Stimulated activated CD4-positive, alpha-beta T cell treated with anti-CD3 and anti-CD28 coated beads, Interleukin-4, amount 100 ng/mL, for 24 hours (primary cell): ENCODE measurements at regions not wholly inside any gene's neighbourhood (a gene's known extent, or its start where the extent isn't known, plus 50 kb on each side); places are given as distances from the start of the nearest gene placed in this dataset.
"Not testable (repeated sequence)": the region's sequence is repeated elsewhere in the genome, so short reads cannot be mapped to it uniquely, and the experiment has no call there.

Experiments used
- DNase-seq: peaks from one replicate; pipeline ENCODE4 v3.0.0-alpha.2; 2020

GRCh38 chr15:45812200-45812599 is 177.4 kb downstream of the SQOR start:
- DNase-seq: no peak

- not testable (repeated sequence) for DNase-seq
These were observed 182.7 kb downstream of the SQOR start for GRCh38 chr15:45817578-45817977.

- DNase-seq: no peak
These were observed 186.6 kb downstream of the SQOR start for GRCh38 chr15:45821390-45821789.

DNA sequence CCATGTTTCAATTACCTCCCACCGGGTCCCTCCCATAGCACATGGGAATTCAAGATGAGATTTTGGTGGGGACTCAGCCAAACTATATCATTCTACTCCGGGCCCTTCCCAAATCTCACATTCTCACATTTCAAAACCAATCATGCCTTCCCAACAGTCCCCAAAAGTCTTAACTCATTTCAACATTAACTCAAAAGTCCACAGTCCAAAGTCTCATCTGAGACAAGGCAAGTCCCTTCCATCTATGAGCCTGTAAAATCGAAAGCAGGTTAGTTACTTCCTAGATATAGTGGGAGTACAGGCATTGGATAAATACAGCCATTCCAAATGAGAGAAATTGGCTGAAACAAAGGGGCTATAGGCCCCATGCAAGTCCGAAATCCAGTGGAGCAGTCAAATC is 188.1 kb downstream of the SQOR start:
- DNase-seq: not testable (repeated sequence)

DNA sequence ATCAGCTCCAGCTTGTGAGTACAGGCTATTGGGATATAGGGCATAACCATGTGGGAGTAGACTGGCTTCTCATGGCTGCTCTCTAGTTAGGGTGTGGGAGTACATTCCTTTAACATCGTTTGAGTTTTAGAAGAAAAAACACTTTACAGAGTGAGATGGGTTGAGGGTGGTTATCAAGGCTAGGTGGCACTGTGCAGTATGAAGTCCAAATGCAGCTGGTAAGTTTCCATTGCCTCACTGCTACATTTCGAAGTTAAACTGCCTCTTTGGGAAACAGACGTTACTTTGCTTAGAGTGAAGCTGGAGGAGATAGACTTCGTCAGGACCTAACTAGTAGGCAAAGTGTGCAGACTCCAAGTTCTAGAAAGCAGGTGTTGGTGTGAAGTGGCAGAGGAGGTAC is 192.4 kb downstream of the SQOR start:
- no peak for DNase-seq

DNA sequence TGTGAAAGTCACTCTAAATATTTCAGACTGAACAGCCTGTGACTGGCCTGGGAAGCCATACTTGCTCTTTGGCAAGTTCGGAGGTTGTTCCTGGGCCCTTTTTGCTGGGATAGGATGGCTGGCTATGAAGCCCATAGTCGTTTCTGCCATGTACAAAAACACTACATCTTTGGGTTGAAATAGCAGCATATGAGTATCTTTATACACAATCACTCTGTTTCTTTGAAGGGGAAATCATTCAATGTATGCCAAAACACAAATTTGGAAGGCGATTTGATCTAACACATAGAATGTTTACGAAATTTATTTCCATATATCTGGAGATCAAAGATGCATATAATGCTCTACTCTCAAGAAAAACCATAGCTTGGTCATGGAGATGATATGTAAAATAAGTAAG is 192.9 kb downstream of the SQOR start:
- no peak for DNase-seq

DNA sequence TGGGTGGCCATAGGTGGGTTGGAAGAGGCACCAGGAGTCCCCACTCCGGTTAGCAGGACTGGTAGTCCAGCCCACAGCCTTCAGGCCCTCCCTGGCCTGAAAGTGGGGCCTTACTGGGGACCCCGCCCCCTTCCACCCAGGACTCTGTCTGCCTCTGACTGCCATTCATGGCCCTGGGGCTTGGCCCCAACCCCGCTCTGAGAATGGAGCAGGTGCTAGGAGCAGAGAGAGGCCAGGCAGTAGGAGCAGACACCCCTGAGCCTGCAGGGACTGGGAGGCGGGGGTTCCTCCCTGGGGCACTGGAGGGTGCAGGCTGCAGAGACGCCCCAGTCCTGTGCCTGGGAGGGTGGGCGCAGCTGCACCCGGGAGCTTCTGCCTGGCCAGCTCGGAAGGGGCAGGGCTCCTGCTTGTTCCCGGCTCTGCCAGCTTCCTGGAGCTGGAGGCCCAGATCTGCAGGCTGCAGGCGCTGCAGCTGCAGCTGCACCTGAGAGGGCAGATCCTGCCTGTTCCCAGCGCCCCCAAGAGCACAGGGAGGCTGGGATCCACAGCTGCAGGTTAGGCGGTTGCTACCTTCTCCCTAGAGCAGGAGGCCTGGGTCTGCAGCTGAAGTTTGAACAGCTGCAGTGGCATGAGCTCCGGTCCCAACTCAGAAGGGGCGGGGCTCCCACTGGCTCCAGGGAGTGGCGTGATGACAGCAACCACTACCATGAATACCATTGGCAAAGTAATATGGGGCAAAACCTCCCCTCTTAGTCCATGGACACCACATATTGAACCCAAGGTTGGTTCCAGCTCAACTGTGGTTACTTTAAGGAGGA is 194.7 kb downstream of the SQOR start:
- DNase-seq: no peak

GRCh38 chr15:45831787-45832186 is 197.0 kb downstream of the SQOR start:
- no peak for DNase-seq

DNA sequence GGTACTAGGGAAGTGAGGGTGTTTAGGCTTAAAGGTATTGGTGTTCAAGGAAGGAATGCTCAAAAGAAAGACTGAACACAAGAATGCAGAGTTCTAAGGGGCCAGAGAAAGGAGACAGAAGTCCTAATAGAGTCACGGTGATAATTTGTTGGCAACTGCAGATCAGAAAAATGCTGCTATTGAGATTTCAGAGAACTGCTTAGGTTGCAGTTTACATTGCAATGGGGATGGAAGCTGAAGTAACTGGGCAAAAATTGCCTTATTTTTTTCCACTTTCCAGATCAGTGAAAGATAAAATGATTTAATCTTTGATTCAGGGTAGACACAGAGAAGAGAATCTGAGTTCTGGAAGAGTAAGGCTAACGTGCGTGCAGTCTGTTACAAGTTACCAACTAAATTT is 199.8 kb downstream of the SQOR start:
- no peak for DNase-seq

DNA sequence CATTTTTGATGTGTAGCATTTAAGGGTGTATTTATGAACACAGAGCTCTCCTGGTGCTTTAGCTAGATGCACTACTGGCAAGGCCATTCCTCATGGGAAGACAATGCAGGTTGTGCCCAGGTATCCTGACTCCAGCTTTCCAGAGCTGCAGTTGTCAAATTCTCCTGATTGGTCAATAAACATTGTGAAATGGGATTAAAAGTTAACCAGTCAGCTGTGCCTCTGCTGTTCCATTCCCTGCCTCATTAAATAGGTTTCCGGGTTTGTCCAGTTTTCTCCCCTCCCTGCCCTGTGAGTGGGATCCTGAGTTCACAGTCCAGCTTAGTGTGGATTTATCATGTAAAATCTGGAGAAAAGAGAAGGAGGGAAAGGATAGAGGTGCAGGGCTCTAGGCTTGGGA is 207.3 kb downstream of the SQOR start:
- no peak for DNase-seq

GRCh38 chr15:45847645-45848044 is 212.8 kb downstream of the SQOR start:
- no peak for DNase-seq

- DNase-seq: no peak
These were observed 214.3 kb downstream of the SQOR start for GRCh38 chr15:45849136-45849535.

- no peak for DNase-seq
These were observed 219.8 kb downstream of the SQOR start for GRCh38 chr15:45854455-45855202.

DNA sequence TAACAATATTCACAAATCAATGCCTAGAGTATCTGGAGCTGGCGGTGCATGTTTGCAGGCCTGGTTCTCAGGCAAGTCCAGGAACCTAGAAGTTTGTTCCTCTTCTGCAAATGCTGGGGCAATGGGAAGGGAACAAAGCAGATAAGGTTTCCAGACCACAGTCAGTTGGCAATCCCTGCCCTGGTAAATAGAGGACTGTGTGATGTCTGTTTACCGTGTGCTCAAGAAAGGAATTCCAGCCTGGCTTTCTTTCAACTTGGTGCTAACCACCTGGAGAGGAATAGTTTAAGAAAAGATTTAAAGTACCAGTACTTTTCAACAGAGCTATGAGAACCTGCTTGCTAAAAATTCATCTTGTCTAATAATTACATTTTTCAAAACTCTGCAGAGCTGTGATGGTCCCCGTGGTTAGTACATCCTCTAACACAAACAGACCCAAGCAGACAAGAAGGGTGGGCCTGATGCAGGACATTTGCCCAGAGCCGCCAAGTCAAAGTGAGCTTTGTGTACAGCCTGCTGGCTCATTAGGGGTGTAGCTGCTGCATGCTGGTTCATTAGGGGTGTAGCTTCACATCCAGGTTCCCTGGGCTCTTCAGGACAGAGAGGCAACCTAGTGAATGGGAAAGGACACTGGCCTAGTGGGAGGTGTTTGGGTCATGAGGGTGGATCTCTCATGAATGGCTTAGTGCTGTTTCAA is 220.5 kb downstream of the SQOR start:
- no peak for DNase-seq

- no peak for DNase-seq
These were observed 221.2 kb downstream of the SQOR start for GRCh38 chr15:45855907-45856579.

DNA sequence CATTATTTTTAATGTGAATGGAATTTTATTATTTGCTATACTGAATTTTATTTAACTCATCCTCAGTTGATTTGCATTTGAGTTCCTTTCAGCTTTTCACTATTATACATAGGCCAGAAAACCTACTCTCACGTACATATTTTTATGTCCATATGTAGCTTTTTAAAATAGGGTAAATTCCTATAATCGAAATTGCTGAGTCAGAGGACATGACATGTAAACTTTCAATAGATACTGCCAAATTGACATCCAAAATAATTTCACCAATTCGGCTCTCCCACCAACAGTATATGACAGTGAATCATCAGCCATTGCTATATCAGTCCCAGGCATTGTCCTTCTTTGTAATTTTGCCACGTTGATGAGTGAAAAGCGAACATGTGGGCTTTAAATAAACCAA is 222.5 kb downstream of the SQOR start:
- no peak for DNase-seq

GRCh38 chr15:45858491-45858890 is 223.7 kb downstream of the SQOR start:
- DNase-seq: no peak

- DNase-seq: no peak
These were observed 227.2 kb downstream of the SQOR start for GRCh38 chr15:45862034-45862433.

DNA sequence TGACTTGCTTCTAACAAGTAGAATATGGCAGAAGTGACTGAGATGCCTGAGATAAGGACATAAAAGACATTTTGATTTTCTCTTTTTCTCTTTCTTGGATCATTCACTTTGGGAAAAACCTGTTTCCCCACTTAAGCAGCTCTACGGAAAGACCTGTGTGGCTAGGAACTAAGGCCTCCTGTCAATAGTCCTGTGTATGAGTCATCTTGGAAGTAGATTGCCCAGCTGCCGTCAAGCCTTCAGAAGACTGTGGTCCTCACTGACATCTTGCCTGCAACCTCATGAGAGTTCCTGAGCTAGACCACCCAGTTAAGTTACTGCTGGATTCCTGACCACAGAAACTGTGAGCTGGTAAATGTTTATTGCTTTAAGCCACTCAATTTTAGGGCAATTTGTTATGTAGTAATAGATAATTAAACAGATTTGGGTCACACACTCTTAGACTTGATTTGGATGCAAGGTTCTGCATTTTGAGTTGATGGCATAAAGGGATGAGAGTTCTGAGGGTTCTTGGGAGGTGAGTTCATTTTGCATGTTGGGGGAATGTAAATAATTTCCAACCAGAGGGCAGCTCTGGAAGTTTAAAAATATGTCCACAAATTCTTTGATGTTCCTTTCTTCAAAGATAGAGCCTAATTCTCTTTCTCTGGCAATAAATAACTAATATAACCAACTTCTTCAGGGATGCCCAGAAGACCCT is 229.2 kb downstream of the SQOR start:
- no peak for DNase-seq

DNA sequence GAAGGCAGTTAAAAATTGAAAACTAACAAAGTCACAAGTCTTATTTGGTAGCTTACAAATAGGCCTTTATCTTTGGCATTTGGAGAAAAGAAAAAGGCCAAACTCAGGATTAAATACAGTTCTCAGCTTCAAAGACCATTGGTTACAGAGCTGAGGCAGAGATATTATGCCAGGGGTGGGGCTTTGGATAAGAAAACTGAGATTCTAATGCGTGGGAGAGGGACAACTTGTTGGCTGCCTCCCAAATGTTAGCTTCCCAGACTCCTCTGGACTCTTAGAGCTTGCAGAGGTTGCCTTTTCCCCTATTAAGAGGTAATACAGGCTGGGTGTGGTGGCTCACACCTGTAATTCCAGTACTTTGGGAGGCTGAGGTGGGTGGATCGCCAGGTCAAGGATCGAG is 231.8 kb downstream of the SQOR start:
- no peak for DNase-seq

- no peak for DNase-seq
These were observed 232.5 kb downstream of the SQOR start for GRCh38 chr15:45867281-45867680.

- no peak for DNase-seq
These were observed 233.4 kb downstream of the SQOR start for GRCh38 chr15:45868109-45868691.
